Omental fat pad (tissue), 3 donors: ENCODE measurements at regions not wholly inside any gene's neighbourhood (a gene's known extent, or its start where the extent isn't known, plus 50 kb on each side); places are given as distances from the start of the nearest gene placed in this dataset.

ENCODE experiments used
- ATAC-seq: fragments of 150-250 bp; one replicate; pipeline ENCODE4 v1.9.1; 2016; ENCODE audit warnings: mild to moderate bottlenecking, moderate library complexity; ENCODE audit not compliant: low FRiP score
- DNase-seq: peaks from one replicate; pipeline ENCODE4 v3.0.0-alpha.2; 2019; ENCODE audit warnings: low spot score
- CTCF ChIP-seq, 3 donors: fragments of 450-650 bp; IDR thresholded peaks; one replicate each; pipeline ENCODE4 v1.5.1; 2016 to 2017; ENCODE audit warnings: antibody characterized with exemption in 3 of 3, mild to moderate bottlenecking in 3 of 3, moderate library complexity in 2 of 3

- ATAC-seq (no peak), DNase-seq (no peak)
- no peak for TF ChIP-seq CTCF (IDR thresholded peaks at IDR 0.05)
These were observed 902.5 kb downstream of the KCNJ2 start for GRCh38 chr17:71071837-71072236.

- no peak for ATAC-seq
- DNase-seq: no peak
- no peak for TF ChIP-seq CTCF (IDR thresholded peaks at IDR 0.05)
These were observed 911.6 kb downstream of the KCNJ2 start for GRCh38 chr17:71080937-71081336.

GRCh38 chr17:71081666-71082065, 912.3 kb downstream of the KCNJ2 start:
- no peak for TF ChIP-seq CTCF (IDR thresholded peaks at IDR 0.05)
- ATAC-seq: no peak
- DNase-seq: no peak

- DNase-seq: no peak
- no peak for ATAC-seq
- TF ChIP-seq CTCF (IDR thresholded peaks at IDR 0.05): no peak
These were observed 914.9 kb downstream of the KCNJ2 start for GRCh38 chr17:71084219-71084618.

GRCh38 chr17:71084838-71085237, 915.5 kb downstream of the KCNJ2 start:
- no peak for TF ChIP-seq CTCF (IDR thresholded peaks at IDR 0.05)
- no peak for ATAC-seq
- DNase-seq: no peak

GRCh38 chr17:71085238-71086033, 916.1 kb downstream of the KCNJ2 start:
- TF ChIP-seq CTCF (IDR thresholded peaks at IDR 0.05): no peak
- DNase-seq: no peak
- no peak for ATAC-seq

- ATAC-seq (no peak), DNase-seq (no peak)
- no peak for TF ChIP-seq CTCF (IDR thresholded peaks at IDR 0.05)
These were observed 920.1 kb downstream of the KCNJ2 start for GRCh38 chr17:71089431-71089830.
